OCI-M1 (cell line): ENCODE measurements at regions not wholly inside any gene's neighbourhood (a gene's known extent, or its start where the extent isn't known, plus 50 kb on each side); places are given as distances from the start of the nearest gene placed in this dataset.

Source experiments
- DNase-seq: peaks from one replicate; lab custom pipeline; 2025; lab: John Stamatoyannopoulos, UW

- no peak for DNase-seq
These were observed 1983.5 kb upstream of the CELF4 start for GRCh38 chr18:39549144-39549543.

GRCh38 chr18:39531659-39532058, 1966.1 kb upstream of the CELF4 start:
- no peak for DNase-seq

- no peak for DNase-seq
These were observed 1963.8 kb upstream of the CELF4 start for GRCh38 chr18:39529358-39529757.

DNA sequence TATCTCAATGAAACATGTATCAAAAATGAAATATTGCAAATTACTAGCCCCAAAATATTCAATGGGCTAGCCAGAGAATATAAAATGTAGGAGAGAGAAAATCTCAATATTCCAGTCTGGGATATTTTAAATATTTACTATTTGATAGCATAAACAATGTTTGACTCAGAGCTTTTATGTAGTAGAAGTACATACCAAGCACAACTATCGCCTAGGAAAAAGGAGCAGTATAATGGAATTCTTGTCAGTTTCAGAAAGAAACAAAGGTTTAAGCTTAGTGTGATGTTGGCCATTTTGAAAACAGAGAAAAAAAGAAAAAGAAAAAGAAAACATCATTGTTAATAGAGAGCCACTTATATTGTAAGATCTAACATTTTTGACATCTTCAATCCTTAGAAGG, 1961.9 kb upstream of the CELF4 start:
- DNase-seq, result no peak

- no peak for DNase-seq
These were observed 1958.8 kb upstream of the CELF4 start for GRCh38 chr18:39524370-39524769.

DNA sequence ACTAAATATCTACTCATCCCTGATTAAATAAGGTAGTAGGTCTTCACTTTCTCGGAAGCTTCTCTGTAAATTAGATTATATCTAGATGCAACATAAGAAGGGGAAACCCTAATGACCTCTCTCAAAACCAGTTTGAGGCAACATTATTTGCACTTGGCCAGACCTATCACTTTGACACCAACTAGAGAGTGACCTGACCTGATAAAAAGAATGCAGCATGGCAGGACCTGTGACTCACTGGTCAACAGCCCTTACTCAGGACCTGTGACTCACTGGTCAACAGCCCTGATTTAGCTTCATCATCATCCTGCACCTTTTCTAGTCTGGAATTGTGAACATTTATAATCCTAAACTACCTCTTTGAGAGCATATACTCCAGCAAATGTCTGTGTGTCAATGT, 1957.7 kb upstream of the CELF4 start:
- peak; percentile 38 for DNase-seq

- no peak for DNase-seq
These were observed 1955.6 kb upstream of the CELF4 start for GRCh38 chr18:39521164-39521563.

DNA sequence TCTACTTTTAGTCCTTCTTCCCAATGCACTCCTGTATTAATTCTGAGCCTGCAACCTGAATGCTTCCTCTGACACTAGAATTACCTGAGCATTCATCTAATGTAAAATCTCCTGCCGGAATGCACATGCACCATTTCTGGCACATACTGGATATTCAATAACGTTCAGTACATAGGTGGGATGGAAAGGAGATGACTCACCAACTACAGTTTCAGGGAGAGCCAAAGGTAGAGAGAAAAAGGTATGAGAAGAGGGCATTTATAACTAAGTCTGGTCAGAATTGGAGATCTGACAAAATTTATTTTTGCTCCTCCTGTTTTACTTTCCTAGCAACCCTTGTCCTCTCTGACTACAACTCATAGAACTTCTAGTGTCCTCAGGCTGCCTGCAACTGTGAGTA, 1954.1 kb upstream of the CELF4 start:
- no peak for DNase-seq

DNA sequence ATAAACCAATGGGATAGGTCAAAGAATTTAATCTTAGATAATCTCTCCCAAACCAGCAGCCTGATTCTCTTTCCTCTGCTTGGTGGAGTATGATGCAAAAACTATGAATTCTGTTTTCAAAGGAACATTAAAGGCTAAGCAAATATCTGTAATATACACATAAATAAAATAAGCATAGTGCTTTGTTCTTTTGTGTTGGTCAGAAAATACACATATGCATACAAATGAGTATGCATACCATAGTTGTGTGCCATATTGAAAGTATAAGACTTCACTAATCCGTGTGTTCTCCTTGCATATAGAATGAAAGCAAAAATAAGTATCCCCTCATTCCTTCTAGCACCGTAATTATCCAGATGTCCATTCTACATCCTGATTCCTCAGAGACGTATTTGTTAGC, 1949.7 kb upstream of the CELF4 start:
- no peak for DNase-seq

DNA sequence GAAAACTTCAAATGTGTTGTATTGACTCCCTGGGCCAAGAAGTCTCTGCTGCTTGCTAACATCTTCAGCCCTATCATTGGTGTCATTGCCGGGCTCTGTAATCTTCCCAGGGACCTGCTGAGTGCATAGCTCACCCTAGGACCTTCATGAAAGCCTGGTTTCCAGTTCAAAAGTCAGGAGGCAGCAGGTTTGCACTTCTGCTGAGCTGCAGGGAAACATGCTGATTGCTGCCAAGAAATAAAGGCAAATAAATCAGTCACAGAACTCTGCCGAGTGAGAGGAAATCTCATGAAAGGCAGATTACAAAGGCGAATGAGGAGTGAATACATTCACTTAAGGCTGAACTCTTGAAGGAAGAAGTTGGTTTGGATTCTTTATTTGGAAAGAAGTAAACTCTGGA, 1947.6 kb upstream of the CELF4 start:
- no peak for DNase-seq

DNA sequence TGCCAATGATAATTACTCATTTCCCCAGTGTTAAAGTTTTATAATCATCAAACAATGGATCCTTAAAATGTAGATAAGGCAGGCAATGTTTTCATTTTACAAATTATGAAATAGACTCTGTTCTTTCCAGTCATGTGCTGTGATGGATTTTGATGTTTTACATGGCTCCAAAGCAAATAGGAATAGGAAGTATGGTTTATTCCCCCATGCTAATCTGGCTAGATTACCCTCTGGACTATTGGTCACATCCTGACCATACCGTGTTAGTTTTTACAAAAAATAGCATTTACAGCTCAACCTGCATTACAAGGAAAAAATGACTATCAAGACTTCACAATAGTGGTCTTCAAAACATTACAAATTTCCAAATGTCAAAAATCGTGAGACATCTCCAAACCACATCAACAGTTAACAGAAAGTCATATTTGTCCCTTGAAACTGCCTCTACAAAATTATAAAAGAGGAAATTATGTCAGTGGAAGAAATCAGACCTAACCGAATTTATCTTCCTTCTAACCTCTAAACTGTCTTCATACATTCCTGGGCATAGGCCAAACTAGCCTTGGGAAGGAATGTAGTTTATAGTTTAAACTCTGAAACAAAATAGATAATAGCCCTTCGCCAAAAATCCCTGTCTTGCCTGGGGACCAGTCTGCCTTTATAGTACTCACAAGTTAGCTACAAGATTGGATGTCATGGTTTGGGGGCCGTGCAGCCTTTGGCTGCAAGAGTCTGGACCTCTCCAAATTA, 1941.2 kb upstream of the CELF4 start:
- no peak for DNase-seq

DNA sequence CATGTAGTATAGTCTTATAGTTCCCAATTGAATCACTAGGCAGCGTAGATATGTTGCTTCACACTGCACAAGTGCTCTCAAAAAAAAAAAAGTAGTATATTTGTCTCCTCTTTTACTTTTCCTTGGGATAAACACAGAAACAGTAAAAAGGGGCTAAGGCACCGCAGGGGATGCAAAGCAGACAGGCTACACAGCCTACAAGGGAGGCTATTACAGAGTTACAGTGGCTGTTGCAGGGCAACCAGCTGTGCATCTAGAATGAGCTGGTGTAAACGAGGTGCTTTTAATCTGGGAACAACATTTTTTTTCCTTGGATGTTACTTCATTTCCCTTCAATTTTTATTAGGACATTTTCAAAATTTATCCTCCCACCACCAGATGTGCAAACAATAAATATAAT, 1934.7 kb upstream of the CELF4 start:
- DNase-seq, result no peak

DNA sequence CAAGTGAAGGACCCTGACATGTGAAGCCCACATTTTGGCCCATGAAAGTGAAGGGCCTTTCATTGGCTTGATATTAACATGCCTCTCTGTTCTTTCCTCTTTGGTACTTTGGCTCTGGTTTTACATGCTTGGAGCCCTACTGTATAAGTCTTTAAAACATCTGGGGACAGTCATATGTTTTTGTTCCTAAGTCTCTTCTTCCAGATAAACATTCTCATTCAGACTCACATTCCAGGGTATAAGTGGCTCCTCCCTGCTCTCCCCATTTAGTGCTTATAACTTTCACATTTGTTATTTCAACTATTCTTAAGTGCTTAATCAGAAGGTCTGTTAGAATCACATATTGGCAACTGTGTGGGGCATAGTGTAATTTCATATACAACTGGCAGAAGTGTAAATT, 1932.2 kb upstream of the CELF4 start:
- no peak for DNase-seq

DNA sequence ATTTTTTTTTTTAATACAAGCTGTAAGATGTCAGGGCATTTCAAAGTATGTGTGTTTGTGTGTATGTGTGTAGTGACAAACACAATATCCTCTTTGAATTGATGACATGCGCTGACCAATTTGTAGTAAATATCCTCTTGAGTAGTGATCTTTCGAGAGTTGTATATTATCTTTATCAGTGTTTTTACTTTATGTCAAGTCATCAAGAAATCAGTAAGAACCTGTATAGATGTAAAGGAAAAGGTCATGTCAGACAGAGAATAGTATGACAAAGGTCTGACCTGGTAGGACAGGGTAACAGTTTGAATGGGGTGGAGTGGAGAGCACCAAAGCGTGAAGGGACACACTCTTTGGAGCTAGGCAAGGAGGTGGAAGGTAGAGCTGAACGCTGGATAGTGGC, 1931.4 kb upstream of the CELF4 start:
- no peak for DNase-seq

DNA sequence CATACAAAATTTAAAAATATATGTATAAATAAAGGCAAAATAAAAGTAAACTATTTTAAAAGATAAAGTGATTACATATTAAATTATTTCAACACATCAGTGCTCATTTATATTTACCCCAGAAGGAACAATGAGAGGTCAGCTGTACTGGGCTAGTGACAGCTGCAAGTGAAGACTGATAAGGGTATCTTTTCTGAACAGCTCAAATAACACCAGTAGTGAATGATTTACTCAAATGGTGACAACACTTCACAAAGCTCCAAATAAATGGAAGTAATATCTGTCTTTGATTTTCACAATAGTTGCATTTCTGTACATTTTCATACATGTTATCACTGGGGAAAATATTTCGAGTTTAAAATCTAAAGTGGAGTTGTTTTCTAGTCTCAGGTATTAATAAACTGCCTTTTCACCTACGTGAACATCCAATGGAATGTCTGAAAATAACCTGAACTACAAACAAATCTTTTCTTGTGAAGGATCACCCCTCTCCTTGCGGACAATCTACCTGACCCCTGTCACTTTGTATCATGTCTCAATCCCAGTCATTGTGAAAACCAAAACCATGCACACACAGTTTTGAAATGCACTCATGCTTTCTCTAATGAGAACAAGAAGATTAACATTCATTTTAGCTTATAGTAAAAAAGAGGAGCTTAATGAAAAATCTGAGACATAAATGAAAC, 1928.8 kb upstream of the CELF4 start:
- no peak for DNase-seq

- DNase-seq, result peak; percentile 17
These were observed 1925.8 kb upstream of the CELF4 start for GRCh38 chr18:39491408-39491807.

GRCh38 chr18:39489431-39489830, 1923.8 kb upstream of the CELF4 start:
- DNase-seq, result no peak

DNA sequence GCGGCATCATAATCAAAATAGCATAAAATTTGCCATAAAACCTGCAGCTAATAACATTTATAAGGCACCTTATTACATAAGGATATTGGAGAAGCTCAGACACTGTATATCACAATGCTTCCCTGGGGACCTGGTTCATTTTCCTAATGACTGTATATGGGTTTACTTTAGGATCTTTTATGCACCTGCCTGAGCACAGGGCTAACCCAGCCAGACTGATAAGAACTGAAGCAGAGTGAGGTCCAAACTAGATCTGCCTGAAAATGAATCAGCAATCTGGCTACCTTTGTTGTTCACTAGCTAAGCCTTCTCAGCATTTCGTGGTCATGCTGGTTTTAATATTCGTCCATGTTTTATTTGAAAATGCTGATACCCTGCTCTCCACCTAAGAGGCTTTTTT, 1922.3 kb upstream of the CELF4 start:
- no peak for DNase-seq

DNA sequence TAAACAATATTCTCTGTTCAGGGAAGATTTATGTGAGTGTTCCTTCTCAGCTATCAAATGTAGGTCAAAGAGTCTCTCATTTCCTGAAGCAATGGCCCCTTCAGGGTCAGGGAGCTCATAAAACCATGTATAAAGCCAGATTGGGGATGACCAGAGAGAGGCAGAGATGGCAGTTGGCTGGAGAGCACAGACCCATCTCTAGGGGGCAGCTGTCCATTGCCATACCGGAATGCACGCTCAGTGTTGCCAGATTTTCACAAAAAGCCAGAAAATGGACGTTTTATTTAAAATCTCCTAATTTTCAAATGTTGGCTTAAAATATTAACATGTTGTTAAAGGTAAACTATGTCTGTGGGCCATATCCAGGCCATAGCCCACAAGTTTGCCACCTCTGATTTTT, 1920.7 kb upstream of the CELF4 start:
- no peak for DNase-seq

DNA sequence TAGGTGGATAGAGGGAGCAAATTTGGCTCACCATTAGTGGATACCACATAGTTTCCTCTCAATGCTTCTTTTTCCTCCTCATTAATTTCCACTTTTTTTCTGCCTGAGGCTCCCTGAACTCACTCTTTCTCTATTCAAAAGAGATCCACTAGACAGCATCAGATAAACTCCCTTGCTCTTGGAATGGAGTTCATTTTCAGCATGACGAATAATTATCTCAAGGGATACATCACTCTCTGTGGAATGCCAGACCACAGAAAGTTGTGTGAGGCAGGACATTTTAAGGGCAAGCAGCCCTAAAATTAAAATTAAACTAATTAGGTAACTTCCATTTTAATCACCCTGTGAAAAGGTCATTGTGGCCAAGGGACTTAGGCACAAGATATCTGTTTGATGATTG, 1920.1 kb upstream of the CELF4 start:
- no peak for DNase-seq

- DNase-seq, result no peak
These were observed 1915.7 kb upstream of the CELF4 start for GRCh38 chr18:39481281-39481680.

GRCh38 chr18:39480494-39481195, 1915.0 kb upstream of the CELF4 start:
- no peak for DNase-seq

DNA sequence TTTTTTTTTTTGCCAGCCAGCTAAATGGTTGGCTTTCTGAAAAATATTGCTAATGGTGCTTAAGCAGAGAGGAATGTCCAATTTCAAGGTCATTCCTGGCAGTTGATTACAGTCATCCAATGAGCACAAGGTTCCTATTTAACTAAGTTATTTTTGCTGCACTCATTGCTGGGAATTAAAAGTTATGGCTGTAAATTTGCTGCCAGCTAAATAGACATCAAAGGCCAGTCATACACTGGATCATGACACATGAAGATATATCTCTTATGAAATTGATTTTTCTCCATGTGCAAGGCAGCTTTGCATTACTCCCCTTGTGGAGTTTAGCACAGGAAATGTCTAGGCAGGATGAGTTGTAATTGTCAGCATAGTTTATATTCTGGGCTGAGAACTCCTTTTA, 1898.4 kb upstream of the CELF4 start:
- DNase-seq, result no peak
